ENCODE measurements at regions not wholly inside any gene's neighbourhood (a gene's known extent, or its start where the extent isn't known, plus 50 kb on each side); places are given as distances from the start of the nearest gene placed in this dataset.
"Not testable (repeated sequence)": the region's sequence is repeated elsewhere in the genome, so short reads cannot be mapped to it uniquely, and the experiment has no call there.

DNA sequence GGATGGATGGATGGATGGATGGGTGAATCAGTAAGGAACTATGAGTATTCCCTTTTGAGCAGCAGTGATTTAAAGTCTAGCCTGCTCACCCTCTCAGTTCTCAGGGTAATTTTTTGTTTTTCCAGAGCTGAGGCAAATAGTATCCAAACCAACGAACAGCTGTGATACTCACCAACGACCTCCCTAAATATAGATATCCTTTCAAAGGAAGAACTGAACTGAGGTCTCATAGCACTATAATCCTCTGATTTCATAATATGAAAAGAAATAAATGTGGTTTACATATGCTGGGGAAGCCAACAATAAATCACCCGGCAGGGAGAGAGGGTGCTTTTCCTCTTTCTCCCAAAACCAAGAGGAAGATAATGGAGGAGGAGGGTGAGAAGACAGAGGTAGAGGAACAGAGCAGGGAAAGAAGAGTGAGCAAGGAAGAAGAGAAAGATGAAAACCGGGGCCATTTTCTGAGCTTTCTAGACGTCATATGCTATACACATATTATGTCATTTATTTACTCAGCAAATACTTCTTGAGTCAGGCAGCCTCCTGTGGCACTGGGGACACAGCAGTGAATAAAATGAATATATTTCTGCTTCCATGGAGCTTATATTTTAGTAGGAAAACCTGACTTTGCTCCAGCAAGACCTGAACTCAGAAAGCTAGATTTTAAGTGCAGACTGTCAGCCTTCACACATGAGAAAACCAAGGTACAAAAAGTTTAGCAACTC is 710.7 kb upstream of the TBX3 start:
- DNase-seq (ENCODE audit: low read depth), result no peak

DNA sequence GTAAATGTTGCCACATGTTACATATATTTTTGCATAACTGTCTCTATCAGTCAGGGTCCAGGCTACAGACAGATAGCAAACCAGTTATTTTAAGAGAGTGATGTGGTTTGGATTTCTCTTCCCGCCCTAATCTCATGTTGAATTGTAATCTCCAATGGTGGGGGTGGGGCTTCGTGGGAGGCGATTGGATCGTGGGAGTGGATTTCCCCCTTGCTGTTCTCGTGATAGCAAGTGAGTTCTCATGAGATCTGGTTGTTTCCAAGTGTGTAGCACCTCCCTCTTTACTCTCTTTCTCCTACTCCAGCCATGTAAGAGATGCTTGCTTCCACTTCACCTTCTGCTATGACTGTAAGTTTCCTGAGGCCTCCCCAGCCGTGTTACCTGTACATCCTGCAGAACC is 704.2 kb upstream of the TBX3 start:
- no peak for DNase-seq (ENCODE audit: low read depth)

- no peak for DNase-seq (ENCODE audit: low read depth)
Measured at GRCh38 chr12:115387467-115387901, 703.5 kb upstream of the TBX3 start.

- DNase-seq (ENCODE audit: low read depth), result no peak
Measured at GRCh38 chr12:115386946-115387345, 703.0 kb upstream of the TBX3 start.

DNA sequence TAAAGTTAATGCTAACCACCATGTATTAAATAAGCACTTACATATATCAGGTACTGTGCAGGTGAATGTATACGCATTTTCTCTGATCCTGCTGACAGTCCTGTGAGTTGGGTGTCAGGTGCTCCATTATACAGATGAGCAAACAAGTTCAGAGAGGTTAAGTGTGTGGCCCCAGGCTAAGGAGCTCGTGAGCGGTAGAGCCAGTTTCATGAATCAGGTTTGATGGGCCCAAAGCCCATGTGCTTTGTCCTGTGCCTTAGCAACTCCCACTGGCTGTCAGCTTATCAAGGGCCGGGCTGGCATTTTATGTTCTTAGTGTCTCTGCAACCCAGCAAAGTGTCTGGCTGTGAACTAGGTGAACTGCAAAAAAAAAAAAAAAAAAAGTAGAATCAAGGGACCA is 701.2 kb upstream of the TBX3 start:
- no peak for DNase-seq (ENCODE audit: low read depth)

GRCh38 chr12:115384391-115384790 is 700.4 kb upstream of the TBX3 start:
- no peak for DNase-seq (ENCODE audit: low read depth)

- DNase-seq (ENCODE audit: low read depth), result peak; percentile 9
Measured at GRCh38 chr12:115383668-115384067, 699.7 kb upstream of the TBX3 start.

- no peak for DNase-seq (ENCODE audit: low read depth)
Measured at GRCh38 chr12:115382681-115383080, 698.7 kb upstream of the TBX3 start.

GRCh38 chr12:115380546-115381120 is 696.7 kb upstream of the TBX3 start:
- no peak for DNase-seq (ENCODE audit: low read depth)

GRCh38 chr12:115378291-115378690 is 694.3 kb upstream of the TBX3 start:
- DNase-seq (ENCODE audit: low read depth), result no peak

- no peak for DNase-seq (ENCODE audit: low read depth)
Measured at GRCh38 chr12:115377779-115378178, 693.8 kb upstream of the TBX3 start.

DNA sequence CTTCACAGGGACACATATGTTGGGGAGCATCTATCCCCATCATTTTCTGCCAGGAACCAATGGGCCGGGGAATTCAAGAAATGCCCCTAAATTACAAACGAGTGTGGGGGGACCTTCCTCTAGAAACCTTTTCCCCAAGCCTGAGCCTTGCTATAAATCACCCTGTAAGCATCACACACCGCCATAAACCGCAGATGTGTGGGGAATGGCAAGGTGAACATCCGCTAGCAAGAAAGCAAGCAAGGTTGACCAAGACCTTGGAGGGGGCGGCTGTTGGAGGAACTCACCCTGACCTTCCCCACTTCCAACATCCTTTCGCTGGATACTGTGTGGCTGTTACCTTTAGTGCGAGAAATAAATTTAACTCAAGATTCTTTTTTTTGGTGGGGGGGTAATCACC is 693.3 kb upstream of the TBX3 start:
- DNase-seq (ENCODE audit: low read depth), result no peak

- peak; percentile 73 for DNase-seq (ENCODE audit: low read depth)
Measured at GRCh38 chr12:115375186-115375991, 691.4 kb upstream of the TBX3 start.

DNA sequence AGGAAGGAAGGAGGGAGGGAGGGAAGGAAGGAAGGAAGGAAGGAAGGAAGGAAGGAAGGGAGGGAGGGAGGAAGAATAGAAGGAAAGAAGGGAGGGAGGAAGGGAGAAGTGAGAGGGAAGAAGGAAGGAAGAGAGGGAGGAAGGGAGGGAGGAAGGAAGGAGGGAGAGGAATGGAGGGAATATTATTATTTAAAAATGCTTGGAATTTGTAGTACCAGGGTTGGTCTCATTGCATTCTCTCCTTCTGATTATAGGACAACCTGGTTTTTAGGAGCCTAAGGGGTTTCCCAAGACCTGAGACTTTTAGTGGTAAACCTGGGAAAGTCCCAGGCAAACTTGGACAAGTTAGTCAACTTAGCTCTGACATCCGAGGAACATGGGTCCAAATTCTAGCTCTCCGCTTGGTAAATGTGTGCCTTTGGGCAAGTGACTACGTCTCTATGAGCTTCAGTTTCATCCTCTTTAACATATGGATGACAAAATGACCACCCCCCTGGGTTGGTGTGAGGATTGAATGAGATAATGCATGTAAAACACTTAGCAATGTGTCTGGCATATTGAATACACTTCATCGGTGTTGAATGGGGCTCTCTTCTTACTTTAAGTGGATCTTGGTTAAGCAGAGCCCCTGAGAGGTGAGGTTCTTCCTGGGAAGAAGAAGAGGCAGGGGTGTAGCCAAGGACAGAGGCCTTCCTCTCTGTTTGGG is 690.7 kb upstream of the TBX3 start:
- peak; percentile 6 for DNase-seq (ENCODE audit: low read depth)

GRCh38 chr12:115371711-115372110 is 687.7 kb upstream of the TBX3 start:
- no peak for DNase-seq (ENCODE audit: low read depth)

DNA sequence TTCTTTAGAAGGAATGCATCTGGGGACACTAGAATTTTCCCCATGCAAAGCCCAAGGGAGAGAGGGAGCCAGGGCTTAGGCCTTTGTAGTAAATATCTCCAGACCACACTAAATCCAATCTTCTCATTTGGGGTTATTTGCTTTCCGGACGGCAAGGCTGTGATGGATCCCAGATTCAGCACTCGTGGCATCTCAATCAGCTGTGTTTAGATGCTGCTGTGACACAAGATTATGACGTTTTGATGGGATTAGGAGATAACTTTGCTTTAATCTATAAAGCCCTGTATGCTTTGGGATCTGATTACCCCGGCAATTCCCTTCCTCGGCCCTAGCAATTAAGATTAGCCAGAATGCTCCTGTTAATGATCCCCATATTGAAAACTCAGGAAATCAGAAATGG is 686.7 kb upstream of the TBX3 start:
- no peak for DNase-seq (ENCODE audit: low read depth)

- DNase-seq (ENCODE audit: low read depth), result no peak
Measured at GRCh38 chr12:115370207-115370606, 686.2 kb upstream of the TBX3 start.

- DNase-seq (ENCODE audit: low read depth), result not testable (repeated sequence)
Measured at GRCh38 chr12:115366277-115366676, 682.3 kb upstream of the TBX3 start.

GRCh38 chr12:115365765-115366164 is 681.8 kb upstream of the TBX3 start:
- DNase-seq (ENCODE audit: low read depth), result not testable (repeated sequence)

DNA sequence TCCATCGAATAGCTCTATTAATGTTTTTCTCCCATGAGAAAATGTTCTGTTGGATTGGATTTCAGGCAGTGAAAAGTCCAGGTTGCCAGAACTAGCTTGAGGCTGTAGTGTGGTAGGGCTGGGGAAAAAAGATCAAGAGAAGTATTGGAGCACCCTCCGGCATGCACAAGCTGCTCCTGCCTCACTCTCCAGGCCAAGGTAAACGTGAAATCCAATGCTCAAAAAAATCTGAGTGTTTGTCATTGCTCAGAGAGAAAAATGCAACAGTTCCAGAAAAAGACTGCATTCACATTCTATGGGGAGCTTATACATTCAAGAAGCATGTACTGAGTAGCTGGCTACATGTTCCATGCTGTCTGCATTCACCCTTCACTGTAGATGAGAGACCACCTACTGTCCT is 680.9 kb upstream of the TBX3 start:
- DNase-seq (ENCODE audit: low read depth), result no peak

GRCh38 chr12:115362339-115362976 is 678.5 kb upstream of the TBX3 start:
- DNase-seq (ENCODE audit: low read depth), result no peak

GRCh38 chr12:115357681-115358080 is 673.7 kb upstream of the TBX3 start:
- no peak for DNase-seq (ENCODE audit: low read depth)
